ENCODE measurements at regions not wholly inside any gene's neighbourhood (a gene's known extent, or its start where the extent isn't known, plus 50 kb on each side); places are given as distances from the start of the nearest gene placed in this dataset.

DNA sequence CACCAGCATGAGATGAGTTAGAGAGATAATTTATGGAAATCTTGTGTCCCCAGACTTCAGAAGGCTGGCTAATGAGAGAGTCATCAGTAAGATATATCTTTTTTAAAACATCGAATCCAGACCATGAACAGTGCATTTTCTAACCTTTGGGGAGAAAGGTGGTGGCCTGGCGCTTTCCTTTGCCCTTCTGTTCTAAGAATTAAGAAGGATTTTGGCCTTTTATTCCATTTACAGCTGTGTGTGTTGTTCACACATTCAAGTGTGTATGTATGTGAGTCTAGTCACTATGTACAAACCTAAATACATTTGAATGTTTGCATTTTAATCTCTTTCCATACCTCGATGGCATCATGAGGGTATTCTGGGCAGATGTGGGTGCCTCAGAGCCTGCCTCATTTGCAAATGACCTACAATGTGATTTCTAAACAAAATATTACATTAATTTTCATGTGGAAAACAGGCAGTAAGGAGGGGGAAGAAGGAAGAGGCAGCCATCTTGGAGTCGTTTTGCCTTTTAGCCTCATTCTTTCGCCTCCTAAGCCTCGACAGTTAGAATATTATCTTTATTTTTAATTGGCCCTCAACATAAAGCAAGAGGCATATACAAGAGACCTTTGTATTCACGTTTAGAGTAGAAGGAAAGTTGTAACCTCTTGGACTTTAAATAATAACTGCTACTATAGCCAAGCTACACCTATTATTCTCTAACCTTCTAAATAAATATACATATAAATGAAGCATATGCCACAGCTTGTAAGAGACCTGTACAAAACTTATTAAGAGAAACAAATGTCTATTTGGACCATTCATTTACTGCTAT, 125.3 kb upstream of the TMEM161B start:
- TF ChIP-seq POLR2AphosphoS5 (IDR thresholded peaks at IDR 0.05; ENCODE audit: low read depth): no peak
- TF ChIP-seq, protein P1, sequence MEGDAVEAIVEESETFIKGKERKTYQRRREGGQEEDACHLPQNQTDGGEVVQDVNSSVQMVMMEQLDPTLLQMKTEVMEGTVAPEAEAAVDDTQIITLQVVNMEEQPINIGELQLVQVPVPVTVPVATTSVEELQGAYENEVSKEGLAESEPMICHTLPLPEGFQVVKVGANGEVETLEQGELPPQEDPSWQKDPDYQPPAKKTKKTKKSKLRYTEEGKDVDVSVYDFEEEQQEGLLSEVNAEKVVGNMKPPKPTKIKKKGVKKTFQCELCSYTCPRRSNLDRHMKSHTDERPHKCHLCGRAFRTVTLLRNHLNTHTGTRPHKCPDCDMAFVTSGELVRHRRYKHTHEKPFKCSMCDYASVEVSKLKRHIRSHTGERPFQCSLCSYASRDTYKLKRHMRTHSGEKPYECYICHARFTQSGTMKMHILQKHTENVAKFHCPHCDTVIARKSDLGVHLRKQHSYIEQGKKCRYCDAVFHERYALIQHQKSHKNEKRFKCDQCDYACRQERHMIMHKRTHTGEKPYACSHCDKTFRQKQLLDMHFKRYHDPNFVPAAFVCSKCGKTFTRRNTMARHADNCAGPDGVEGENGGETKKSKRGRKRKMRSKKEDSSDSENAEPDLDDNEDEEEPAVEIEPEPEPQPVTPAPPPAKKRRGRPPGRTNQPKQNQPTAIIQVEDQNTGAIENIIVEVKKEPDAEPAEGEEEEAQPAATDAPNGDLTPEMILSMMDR (IDR thresholded peaks at IDR 0.05; ENCODE audit: insufficient read depth, low read length): no peak
- TF ChIP-seq REST (IDR thresholded peaks at IDR 0.05; ENCODE audit: insufficient replicate concordance, low read depth): no peak
- TF ChIP-seq SPI1 (IDR thresholded peaks at IDR 0.05; ENCODE audit: borderline replicate concordance, low read depth): no peak
- no peak for TF ChIP-seq GABPA (IDR thresholded peaks at IDR 0.05; ENCODE audit: low read depth)

All from HL-60 (cell line).